Eye (tissue), 1 donor: ENCODE measurements at regions not wholly inside any gene's neighbourhood (a gene's known extent, or its start where the extent isn't known, plus 50 kb on each side); places are given as distances from the start of the nearest gene placed in this dataset.
"Not testable (repeated sequence)": the region's sequence is repeated elsewhere in the genome, so short reads cannot be mapped to it uniquely, and the experiment has no call there.

Experiments used
- DNase-seq: peaks from one replicate; pipeline ENCODE4 v3.0.0-alpha.2; 2015

- no peak for DNase-seq
Observed at GRCh38 chr9:717722-718121, 123.8 kb upstream of the DMRT1 start.

GRCh38 chr9:720239-720881 is 121.1 kb upstream of the DMRT1 start:
- no peak for DNase-seq

GRCh38 chr9:722388-722980 is 119.0 kb upstream of the DMRT1 start:
- DNase-seq, result no peak

DNA sequence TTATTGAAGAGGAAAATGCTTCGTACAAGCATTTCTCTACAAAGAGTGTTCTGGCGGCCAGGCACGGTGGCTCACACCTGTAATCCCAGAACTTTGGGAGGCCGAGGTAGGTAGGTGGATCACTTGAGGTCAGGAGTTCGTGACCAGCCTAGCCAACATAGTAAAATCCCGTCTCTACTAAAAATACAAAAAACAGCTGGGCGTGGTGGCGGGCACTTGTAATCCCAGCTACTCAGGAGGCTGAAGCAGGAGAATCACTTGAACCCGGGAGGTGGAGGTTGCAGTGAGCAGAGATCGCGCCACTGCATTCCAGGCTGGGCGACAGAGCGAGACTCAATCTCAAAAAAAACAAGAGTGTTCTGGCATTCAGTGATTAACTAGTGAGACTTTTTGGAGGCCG is 117.0 kb upstream of the DMRT1 start:
- not testable (repeated sequence) for DNase-seq

DNA sequence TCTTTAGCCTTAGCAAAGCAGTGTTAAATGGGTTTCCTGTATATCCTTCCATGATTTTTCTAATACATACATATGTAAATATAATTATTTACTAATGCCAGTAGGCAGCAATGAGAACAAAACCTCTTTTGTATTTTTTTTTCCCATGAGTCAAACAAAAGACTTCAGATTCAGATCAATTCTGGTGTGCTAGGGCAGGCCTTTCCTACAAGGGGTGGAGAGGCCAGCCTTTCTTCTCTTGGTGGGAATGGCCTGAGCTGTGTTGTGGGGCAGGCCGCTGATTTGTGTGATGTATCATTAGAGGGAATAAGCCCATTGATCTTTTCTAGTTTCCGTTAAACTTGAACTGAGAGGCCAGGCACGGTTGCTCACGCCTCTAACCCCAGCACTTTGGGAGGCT is 115.5 kb upstream of the DMRT1 start:
- DNase-seq, result no peak

DNA sequence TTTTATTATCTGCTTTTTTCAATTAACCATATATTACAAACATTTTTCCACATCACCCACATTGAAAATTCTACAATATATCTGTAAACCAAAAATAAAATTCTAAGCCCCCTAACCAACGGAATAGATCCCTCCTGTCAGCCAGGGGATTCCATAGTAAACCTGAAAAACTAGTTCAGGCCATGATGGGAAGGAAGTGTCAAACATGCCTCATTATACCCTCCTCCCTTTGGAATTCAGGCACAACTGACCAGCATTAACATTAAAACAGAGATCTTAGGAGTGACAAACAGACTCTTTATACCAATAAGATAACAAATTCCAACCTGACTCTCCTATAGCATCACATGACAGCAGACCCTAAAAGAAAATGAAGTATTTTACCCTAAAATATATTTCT is 113.7 kb upstream of the DMRT1 start:
- DNase-seq, result no peak

DNA sequence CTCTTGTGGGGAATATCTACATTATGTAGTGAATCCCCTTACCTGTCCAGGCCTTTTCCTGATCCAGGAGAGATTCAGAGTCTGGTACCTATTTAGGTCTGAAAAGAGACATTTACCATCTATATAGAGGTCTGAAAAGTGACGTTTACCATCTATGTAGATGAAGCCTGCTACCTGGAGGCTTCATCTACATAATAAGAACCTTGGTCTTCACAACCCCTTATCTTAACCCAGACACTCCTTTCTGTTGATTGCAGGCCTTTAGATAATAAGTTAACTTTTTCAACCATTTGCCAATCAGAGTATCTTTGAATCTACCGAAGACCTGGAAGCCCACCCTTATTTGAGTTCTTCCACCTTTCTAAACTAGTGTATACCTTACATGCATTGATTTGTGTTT is 113.0 kb upstream of the DMRT1 start:
- no peak for DNase-seq

DNA sequence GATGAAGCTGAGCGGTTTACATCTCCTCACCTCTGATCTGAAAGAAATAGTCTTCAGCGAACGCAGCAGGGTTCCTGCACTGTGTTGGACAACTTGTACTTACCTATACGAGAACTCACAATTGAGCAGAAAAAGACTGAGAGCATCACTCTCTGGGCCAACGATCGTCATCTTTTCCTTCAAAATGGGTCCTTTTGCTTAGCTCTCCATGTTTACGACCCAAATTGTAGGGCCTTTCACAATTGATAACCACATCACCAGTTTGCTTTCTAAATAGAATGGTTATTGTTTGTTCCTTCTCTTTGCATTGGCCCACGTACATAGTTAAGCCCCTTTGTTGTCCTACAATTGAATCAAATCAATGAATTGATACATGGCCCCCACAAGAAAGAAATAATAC is 110.0 kb upstream of the DMRT1 start:
- no peak for DNase-seq

DNA sequence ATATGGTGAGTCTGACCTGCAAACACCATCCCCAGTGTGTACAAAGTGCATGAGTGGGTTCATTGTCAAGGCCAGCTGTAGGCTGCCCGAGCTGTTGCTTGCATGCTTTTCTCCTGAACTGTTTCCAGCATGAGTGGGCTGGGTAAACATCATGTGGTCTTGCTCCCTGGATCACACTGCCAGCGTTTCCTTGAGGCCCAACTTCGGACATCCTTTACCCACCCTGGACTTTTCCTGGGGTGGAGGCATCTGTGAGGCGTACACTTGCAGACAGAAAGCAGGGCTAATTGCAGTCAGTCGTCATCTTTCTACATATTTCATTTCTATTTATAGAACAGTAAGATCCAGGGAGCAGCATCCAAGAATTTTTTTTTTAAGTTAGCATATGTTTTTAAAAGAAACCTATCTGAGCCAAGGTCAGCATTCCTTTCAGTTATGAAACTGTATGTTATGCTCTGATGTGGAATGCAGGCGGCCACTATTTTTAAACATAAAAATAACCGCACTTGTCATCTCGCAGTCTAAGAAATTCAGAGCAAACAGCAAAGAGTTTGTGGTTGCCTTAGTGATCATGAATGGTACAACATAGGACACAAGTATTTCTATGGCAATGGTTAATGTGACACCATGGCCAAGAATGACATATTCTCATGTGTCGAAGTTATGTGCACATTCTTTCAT is 106.5 kb upstream of the DMRT1 start:
- DNase-seq, result peak; percentile 51

GRCh38 chr9:737400-738120 is 103.9 kb upstream of the DMRT1 start:
- DNase-seq, result no peak

DNA sequence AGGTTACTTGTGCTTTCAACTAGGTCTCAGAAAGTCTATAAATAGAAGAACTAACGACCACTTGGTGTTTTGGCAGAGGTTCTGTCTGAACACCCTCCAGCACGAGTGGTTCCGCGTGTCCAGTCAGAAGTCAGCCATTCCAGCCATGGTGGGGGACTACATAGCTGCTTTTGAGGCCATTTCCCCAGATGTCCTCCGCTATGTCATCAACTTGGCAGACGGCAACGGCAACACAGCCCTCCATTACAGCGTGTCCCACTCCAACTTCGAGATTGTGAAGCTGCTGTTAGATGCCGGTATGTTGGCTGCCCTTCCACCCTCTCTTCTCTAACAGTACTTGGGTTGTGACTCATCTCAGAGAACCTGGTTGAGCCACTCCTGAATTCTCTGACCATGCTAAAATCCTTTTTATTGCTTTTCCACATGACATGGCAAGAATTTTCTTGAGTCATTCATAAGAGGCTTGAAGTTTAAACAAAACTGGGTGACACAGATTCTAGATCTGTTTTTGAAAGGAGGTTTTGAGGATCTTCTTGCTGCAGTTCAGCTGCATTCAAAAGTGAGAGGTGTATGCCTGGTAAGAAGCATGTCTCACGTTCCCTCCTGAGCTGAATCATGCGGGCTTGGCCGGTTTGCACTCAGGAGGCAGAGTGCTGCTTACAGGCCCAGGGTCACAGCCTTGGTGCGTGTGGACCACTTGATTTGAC is 103.1 kb upstream of the DMRT1 start:
- no peak for DNase-seq

GRCh38 chr9:739362-739761 is 102.1 kb upstream of the DMRT1 start:
- no peak for DNase-seq

GRCh38 chr9:740221-740620 is 101.3 kb upstream of the DMRT1 start:
- DNase-seq, result no peak

- no peak for DNase-seq
Observed at GRCh38 chr9:742104-742503, 99.4 kb upstream of the DMRT1 start.

DNA sequence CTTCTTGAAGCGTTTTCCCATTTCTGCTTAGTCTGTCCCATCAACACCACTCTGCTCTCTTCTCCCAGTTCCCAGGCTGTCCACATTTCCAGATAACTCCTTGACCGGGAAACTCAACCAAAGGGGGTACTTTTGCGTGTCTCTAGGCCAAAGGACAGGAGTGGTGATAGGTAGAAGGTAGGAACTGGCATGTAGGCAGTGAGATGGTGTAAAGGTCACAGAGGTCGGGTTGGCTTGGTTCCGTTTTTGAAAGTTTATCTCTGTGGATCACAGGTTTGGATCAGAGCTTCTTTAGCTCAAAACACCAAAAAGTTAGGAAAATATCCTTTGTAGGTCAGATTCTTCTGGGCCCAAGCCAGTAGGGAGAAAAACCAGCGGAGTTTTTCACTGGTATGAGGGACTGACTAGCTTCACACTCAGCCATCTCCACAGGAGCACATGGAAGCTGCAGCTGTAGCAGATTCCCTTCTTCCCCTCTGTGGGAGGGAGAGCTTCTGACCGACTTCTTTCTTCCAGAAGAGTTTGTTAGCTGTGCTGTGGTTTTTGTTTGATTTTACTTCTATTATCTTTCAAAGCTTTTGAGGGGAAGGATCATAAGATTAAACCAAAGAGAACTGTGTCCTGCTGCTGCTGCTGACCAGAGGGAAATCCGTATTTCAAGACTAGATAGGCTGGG is 98.4 kb upstream of the DMRT1 start:
- no peak for DNase-seq

DNA sequence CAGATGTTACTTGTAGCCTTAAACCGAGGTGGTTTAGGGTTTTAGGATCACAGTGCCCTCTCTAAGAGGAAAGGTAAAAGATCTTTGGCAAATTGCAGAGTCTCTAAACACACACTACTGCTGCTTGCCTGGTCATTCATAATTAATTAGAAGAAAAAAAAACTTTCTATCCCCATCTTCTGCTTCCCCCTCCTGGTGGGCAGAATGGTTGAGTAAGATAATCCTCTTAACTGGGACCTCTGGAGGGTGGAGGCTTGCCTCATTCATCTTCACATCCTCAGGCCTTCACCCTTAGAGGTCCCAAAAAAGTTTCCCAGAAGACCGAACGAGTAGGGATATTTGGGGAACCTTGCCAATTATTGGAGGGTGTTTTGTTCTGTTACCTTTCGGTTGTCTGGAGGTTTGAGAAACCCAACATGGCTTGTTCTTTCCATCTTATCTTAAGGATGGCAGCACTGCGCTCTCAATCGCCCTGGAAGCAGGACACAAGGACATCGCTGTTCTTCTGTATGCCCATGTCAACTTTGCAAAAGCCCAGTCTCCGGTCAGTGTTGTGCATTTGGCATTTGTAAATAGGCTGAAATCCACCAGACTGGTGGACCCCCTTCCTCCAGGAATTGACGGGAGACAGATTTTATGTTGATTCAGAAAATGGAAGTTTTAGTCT is 97.3 kb upstream of the DMRT1 start:
- no peak for DNase-seq

- DNase-seq, result peak; percentile 37
Observed at GRCh38 chr9:744790-745484, 96.6 kb upstream of the DMRT1 start.

- DNase-seq, result no peak
Observed at GRCh38 chr9:745761-746380, 95.6 kb upstream of the DMRT1 start.

GRCh38 chr9:746661-747434 is 94.6 kb upstream of the DMRT1 start:
- no peak for DNase-seq

DNA sequence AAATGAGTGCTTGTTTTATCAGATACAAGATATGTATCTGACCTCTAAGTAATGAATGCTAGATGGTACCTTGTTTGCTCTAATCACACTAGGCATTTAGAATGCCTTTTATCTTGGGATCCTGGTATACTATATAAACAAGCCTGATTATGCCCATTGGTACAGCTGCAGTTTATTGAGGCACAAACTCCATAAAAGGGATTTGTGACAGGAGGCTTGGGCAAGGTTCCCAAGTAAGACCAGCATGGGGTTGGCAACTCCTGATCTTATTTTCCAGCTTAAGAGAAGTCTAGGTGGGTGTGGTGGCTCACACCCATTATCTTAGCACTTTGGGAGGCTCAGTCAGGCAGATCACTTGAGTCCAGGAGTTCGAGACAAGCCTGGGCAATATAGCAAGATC is 93.9 kb upstream of the DMRT1 start:
- DNase-seq, result no peak
